Activated CD4-positive, alpha-beta T cell treated with anti-CD3 and anti-CD28 coated beads for 48 hours (primary cell): ENCODE measurements at regions not wholly inside any gene's neighbourhood (a gene's known extent, or its start where the extent isn't known, plus 50 kb on each side); places are given as distances from the start of the nearest gene placed in this dataset.
"Not testable (repeated sequence)": the region's sequence is repeated elsewhere in the genome, so short reads cannot be mapped to it uniquely, and the experiment has no call there.

ENCODE experiments used
- DNase-seq: peaks from one replicate; pipeline ENCODE4 v3.0.0-alpha.2; 2020

- no peak for DNase-seq
These were observed 683.2 kb upstream of the IGFBP3 start for GRCh38 chr7:46604241-46604661.

GRCh38 chr7:46603780-46604179 is 682.7 kb upstream of the IGFBP3 start:
- no peak for DNase-seq

GRCh38 chr7:46603296-46603752 is 682.3 kb upstream of the IGFBP3 start:
- DNase-seq = no peak

- no peak for DNase-seq
These were observed 679.3 kb upstream of the IGFBP3 start for GRCh38 chr7:46600340-46600739.

GRCh38 chr7:46594831-46595230 is 673.8 kb upstream of the IGFBP3 start:
- DNase-seq = not testable (repeated sequence)

- not testable (repeated sequence) for DNase-seq
These were observed 670.1 kb upstream of the IGFBP3 start for GRCh38 chr7:46590918-46591905.

- DNase-seq = no peak
These were observed 668.2 kb upstream of the IGFBP3 start for GRCh38 chr7:46589286-46589685.

GRCh38 chr7:46586406-46586805 is 665.3 kb upstream of the IGFBP3 start:
- DNase-seq = no peak

- DNase-seq = no peak
These were observed 662.6 kb upstream of the IGFBP3 start for GRCh38 chr7:46583656-46584055.

- no peak for DNase-seq
These were observed 660.2 kb upstream of the IGFBP3 start for GRCh38 chr7:46581268-46581667.

- DNase-seq = no peak
These were observed 659.7 kb upstream of the IGFBP3 start for GRCh38 chr7:46580766-46581165.

- no peak for DNase-seq
These were observed 656.3 kb upstream of the IGFBP3 start for GRCh38 chr7:46577394-46577793.

GRCh38 chr7:46576950-46577349 is 655.9 kb upstream of the IGFBP3 start:
- no peak for DNase-seq

- no peak for DNase-seq
These were observed 651.6 kb upstream of the IGFBP3 start for GRCh38 chr7:46572691-46573090.

- no peak for DNase-seq
These were observed 650.9 kb upstream of the IGFBP3 start for GRCh38 chr7:46571996-46572395.

- no peak for DNase-seq
These were observed 648.0 kb upstream of the IGFBP3 start for GRCh38 chr7:46569133-46569465.

GRCh38 chr7:46568420-46569132 is 647.5 kb upstream of the IGFBP3 start:
- no peak for DNase-seq

GRCh38 chr7:46567858-46568257 is 646.8 kb upstream of the IGFBP3 start:
- no peak for DNase-seq

GRCh38 chr7:46566097-46566774 is 645.2 kb upstream of the IGFBP3 start:
- no peak for DNase-seq

- DNase-seq = no peak
These were observed 644.4 kb upstream of the IGFBP3 start for GRCh38 chr7:46565253-46566096.

GRCh38 chr7:46559194-46559832 is 638.2 kb upstream of the IGFBP3 start:
- DNase-seq = no peak
